ENCODE measurements at regions not wholly inside any gene's neighbourhood (a gene's known extent, or its start where the extent isn't known, plus 50 kb on each side); places are given as distances from the start of the nearest gene placed in this dataset.
"Not testable (repeated sequence)": the region's sequence is repeated elsewhere in the genome, so short reads cannot be mapped to it uniquely, and the experiment has no call there.

- no peak for DNase-seq
Observed at GRCh38 chr16:62909597-62909996, 873.4 kb upstream of the CDH8 start.

DNA sequence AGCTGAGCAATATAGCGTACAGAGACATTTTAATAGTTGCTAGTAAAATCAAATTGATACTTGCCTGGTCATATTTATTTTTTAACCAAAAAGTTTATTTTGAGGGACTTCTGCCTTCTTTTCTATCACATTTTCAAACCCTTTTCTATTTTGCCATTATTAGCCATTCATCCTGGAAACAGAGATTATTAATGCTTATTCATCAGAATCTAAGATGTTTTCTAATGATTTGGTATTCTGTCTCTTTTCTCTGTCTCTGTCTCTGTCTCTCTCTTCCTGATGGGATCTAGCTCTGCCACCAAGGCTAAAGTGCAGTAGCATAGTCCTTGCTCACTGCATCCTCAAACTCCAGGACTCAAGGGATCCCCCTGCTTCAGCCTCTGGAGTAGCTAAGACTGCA lies 871.3 kb upstream of the CDH8 start:
- no peak for DNase-seq

GRCh38 chr16:62903961-62904502 lies 867.8 kb upstream of the CDH8 start:
- DNase-seq: no peak

DNA sequence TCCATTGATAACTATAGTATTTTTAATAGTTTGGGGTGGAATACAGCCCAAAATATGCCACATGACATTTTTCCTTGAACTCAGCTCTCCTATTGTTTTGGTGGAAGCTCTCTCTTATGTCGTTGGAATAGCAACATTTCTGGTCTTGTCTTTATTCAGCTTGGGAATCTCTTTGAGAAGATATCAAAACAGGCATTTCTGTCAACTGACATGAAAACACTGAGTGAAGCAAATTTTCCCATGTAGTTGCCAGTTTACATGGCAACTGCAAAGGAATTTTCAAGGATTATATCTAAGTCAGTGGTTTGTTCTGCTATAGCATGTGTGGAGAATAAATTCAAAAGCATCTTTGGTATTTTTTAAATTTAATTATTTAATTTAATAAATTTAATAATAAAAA lies 863.5 kb upstream of the CDH8 start:
- DNase-seq: no peak

DNA sequence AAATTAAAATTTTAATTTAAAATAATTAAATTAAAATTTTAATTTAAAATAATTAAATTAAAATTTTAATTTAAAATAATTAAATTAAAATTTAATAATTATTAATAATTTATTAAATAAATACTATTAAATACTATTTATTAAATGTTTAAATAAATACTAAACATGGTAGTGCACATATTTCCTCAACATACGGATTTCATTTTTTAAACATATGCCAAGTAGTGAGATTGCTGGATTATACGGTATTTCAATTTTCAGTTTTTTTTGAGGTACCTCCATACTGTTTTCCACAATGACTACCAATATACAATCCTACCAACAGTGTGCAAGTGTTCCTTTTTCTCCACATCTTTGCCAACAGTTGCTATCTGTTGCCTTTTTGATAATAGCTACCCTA lies 852.9 kb upstream of the CDH8 start:
- no peak for DNase-seq

DNA sequence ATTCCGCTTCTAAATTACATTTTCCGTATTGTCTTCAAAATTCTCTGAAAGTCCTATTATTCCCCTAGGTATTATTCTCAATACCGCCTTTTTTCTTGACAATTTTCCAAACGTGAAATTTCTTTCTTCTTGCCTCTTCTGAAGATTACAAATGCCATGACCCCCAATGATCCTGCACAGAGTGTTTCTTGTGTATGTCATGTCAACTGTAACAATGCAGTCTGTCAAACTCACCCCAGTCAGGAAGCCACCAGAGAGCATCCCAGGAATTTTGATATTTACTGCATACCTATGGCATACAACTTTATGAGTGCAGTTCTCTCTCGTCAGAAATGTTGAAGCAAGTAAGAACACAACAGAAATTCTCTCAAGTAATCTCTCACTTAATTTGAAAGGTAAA lies 847.3 kb upstream of the CDH8 start:
- DNase-seq: no peak

GRCh38 chr16:62882552-62883221 lies 846.4 kb upstream of the CDH8 start:
- no peak for DNase-seq

GRCh38 chr16:62876133-62876532 lies 839.9 kb upstream of the CDH8 start:
- no peak for DNase-seq

DNA sequence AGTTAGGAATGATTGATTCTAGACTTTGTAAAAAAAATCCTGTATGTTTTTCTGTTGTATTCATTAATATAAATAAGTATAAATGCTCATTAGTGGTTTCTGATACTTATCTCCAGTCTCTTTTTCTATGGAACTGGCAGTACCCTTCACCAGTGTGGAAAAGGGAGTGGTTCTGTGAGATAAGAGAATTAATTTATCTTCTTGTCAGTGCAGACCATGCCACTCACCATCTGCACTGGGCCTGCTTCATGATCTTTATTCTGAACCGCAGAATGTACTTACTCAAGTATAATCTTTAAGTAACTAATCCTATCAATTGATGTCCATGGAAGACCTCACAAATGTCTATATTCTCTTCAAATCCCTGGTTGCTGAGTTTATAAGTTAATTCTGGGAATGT lies 836.1 kb upstream of the CDH8 start:
- no peak for DNase-seq

DNA sequence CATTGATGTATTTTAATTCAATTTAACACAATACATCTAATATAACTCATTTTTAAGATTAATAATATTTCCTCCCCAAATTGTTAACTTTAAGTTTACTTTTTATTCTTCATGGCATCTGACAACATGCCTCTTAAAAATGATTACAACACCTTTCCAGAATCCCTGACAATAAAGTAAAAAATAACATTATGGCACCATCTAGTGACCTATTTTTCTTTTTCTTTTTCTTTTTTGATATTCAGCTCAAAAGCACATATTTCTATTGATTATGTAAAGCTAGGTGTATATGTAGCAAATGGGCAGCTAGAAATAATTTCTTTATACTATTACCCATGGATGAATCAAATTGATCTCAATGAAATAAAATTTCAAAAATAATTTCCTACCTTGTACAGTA lies 834.3 kb upstream of the CDH8 start:
- DNase-seq: no peak

- DNase-seq: no peak
Observed at GRCh38 chr16:62869837-62870236, 833.6 kb upstream of the CDH8 start.

GRCh38 chr16:62863139-62863538 lies 826.9 kb upstream of the CDH8 start:
- DNase-seq: no peak

DNA sequence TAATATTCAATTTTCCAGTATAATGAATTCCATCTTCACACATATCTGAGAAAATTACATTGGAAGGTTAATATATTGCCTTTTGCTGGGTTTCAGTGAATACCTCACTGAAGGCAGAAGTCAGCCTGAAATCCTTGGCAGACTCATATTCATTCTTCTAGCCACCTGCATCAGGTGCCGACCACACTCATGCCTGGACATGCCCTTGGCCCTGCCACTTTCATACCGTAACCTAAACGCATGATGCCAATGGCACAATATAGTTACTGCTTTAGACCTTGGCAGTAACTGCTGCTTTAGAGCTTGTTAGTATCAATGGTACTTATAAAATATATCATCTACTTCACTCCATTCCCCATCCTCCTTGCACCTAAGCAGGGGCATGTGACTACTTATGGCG lies 817.6 kb upstream of the CDH8 start:
- no peak for DNase-seq

GRCh38 chr16:62846399-62847057 lies 810.3 kb upstream of the CDH8 start:
- DNase-seq: no peak

- DNase-seq: no peak
Observed at GRCh38 chr16:62832214-62832613, 796.0 kb upstream of the CDH8 start.

DNA sequence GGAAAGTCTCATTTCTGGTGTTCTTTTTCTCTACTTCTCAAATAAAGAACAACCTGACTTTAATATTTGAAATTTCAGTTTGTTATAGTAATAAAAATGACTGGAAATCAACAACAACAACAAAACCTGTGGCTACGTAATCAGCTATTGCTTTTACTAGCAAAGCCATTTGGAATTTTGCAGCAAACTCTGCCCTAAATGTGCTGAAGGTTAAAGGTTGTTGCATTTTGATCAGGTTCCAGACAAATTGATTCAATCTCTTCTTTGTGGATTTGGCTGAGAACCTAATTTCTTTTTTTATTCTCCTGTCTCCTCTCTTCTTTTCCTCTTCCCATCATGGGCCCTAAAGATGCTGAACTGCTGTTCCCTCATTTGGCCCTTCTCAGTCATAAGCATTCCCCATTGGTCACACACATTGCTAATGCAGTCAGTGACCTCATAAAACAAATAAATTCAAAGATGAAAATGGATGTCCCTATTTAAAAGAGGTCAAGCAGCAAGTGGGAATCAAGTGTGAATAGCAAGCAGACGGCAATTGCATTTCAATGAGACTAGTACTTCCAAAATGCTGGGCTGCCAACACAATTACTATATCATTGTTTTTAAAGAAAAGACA lies 795.1 kb upstream of the CDH8 start:
- no peak for DNase-seq

DNA sequence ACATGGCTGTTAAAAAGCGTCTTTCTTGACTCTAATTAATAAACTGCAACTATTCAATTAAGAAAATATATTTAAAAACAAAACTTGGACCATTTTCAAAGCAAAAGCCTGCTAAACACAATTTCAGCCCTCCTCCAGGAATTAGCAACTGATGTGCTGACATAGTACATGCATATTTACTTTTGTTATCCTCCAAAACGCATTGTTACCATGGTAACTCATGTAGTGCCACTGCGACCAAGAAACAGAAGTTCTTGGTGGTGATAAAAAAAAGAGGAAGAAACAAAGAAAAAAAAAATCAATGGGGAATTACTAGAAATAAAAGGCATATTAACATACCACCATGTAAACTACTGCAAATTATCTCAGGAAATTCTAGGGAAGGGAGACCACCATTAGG lies 793.4 kb upstream of the CDH8 start:
- DNase-seq: no peak

GRCh38 chr16:62829084-62829483 lies 792.8 kb upstream of the CDH8 start:
- no peak for DNase-seq

GRCh38 chr16:62821824-62822223 lies 785.6 kb upstream of the CDH8 start:
- DNase-seq: no peak

DNA sequence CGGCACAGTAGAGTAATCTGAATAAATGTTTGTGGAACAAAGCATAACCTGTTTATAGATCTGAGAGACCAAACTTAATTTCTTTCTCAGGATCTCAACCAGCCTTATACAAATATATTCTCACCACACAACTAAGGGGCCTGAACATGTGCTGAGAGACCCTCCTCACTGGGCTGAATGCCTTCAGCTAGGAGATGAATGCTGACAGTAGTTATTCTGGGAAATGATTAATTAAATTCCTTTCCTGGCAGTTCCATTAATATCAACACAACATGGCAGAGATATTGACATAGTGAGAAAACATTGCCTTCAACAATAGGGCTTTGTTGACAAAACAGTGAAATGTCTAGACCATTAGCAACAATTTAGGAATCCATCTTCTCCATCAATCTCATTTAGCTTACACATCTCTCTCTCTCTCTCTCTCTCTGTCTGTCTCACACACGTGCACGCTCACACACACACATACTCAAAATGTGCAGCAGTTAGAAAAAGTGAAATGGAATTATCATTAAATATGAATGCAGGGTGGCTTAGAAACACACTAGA lies 780.8 kb upstream of the CDH8 start:
- no peak for DNase-seq

- DNase-seq: no peak
Observed at GRCh38 chr16:62814891-62815290, 778.7 kb upstream of the CDH8 start.

DNA sequence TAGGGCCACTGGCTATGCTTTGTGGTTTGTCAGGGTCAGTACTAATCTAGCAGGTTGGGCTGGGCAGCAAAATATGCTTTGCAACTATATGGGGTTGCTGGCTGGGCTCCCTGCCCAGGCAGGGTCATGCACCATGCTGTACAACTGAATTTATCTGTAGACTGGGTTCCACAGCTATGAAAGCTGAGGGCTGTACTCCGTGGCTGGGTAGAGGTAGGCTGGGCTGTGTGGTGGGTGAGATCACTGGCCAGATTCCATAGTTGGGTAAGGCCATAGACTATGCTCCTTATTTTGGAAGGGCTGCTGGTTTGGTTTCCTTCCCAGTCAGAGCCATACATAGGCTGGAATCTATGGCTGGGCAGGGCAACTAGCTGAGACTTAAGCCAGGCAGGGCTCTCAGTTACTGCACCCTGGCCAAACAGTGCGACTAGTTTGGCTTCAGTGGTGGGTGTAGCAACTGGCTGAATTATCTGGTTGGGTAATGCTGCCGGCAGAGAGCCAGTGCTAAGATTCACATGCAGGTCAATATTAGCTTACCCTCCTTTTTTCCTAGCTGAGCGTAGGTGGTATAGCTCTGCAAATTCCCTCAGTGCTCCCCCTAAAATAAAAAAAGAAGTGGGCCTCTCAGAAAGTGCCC lies 769.1 kb upstream of the CDH8 start:
- no peak for DNase-seq

- no peak for DNase-seq
Observed at GRCh38 chr16:62794724-62795123, 758.5 kb upstream of the CDH8 start.

- not testable (repeated sequence) for DNase-seq
Observed at GRCh38 chr16:62780081-62780480, 743.8 kb upstream of the CDH8 start.

All from NCI-H1930 (cell line).